HEK293 (cell line): ENCODE measurements at regions not wholly inside any gene's neighbourhood (a gene's known extent, or its start where the extent isn't known, plus 50 kb on each side); places are given as distances from the start of the nearest gene placed in this dataset.
A peak's percentile ranks its signal among the peaks of the same experiment; 100 is the strongest.

Experiments
- CTCF ChIA-PET: fragments of 350-600 bp; formaldehyde crosslinking; extraction: SDS; loops from one replicate; lab custom pipeline; 2021; ENCODE audit warnings: antibody characterized with exemption; lab: Yijun Ruan, JAX
- POLR2A ChIA-PET: fragments of 300-600 bp; formaldehyde crosslinking; extraction: SDS; loops from one replicate; lab custom pipeline; 2020; ENCODE audit warnings: antibody characterized with exemption, inconsistent platforms; lab: Yijun Ruan, JAX
- H3K27ac ChIP-seq: fragments of 200-500 bp; sonication (Bioruptor generic); 2 replicates; pipeline ENCODE4 v1.5.1; 2014; ENCODE audit warnings: low read depth, low read length, control low read depth, inconsistent platforms; ENCODE audit errors: extremely low read depth
- H3K36me3 ChIP-seq, 2 experiments: fragments of 200-500 bp in 1 of 2; sonication (Bioruptor generic) in 1 of 2; 1 replicate in 1 of 2; 2 replicates in 1 of 2; pipeline ENCODE4 v1.5.1; 2014 to 2017; ENCODE audit warnings: inconsistent platforms in 2 of 2, low read length in 2 of 2; ENCODE audit not compliant: control insufficient read depth in 2 of 2, insufficient read depth in 1 of 2
- H3K4me1 ChIP-seq: fragments of 200-500 bp; sonication (Bioruptor generic); 2 replicates; pipeline ENCODE4 v1.5.1; 2014; ENCODE audit warnings: mild to moderate bottlenecking, low read length, inconsistent platforms; ENCODE audit not compliant: control insufficient read depth, insufficient read depth
- H3K4me3 ChIP-seq: 2 replicates; pipeline ENCODE4 v1.5.1; 2011; ENCODE audit warnings: low read depth, mild to moderate bottlenecking, control low read depth, low read length, moderate library complexity
- H3K9me3 ChIP-seq: fragments of 200-500 bp; sonication (Bioruptor generic); 2 replicates; pipeline ENCODE4 v1.5.1; 2014; ENCODE audit warnings: low read depth, low read length, inconsistent platforms; ENCODE audit not compliant: control insufficient read depth, insufficient read depth
- GLIS2 ChIP-seq: fragments of 450-650 bp; formaldehyde crosslinking; IDR thresholded peaks from 2 replicates; pipeline ENCODE4 v1.5.1; 2016; ENCODE audit warnings: missing biosample characterization, missing genetic modification characterization
- HIC1 ChIP-seq: fragments of 450-650 bp; formaldehyde crosslinking; IDR thresholded peaks from 2 replicates; pipeline ENCODE4 v1.5.1; 2016; ENCODE audit warnings: missing biosample characterization, missing genetic modification characterization
- HOXD13 ChIP-seq: sonication (generic); formaldehyde crosslinking; IDR thresholded peaks from 2 replicates; pipeline ENCODE4 v1.8.0; 2022; ENCODE audit warnings: missing genetic modification reagents, borderline replicate concordance
- KLF16 ChIP-seq: fragments of 450-650 bp; formaldehyde crosslinking; IDR thresholded peaks from 2 replicates; pipeline ENCODE4 v1.5.1; 2017; ENCODE audit warnings: missing biosample characterization, missing genetic modification characterization
- KLF9 ChIP-seq: fragments of 450-650 bp; formaldehyde crosslinking; IDR thresholded peaks from 2 replicates; pipeline ENCODE4 v1.5.1; 2016; ENCODE audit warnings: missing biosample characterization, missing genetic modification characterization, low read depth
- MZF1 ChIP-seq: fragments of 450-650 bp; formaldehyde crosslinking; IDR thresholded peaks from 2 replicates; pipeline ENCODE4 v1.5.1; 2017; ENCODE audit warnings: missing biosample characterization, missing genetic modification characterization, borderline replicate concordance
- OSR2 ChIP-seq: fragments of 450-650 bp; formaldehyde crosslinking; IDR thresholded peaks from 2 replicates; pipeline ENCODE4 v1.5.1; 2016; ENCODE audit warnings: missing biosample characterization, missing genetic modification characterization
- SALL2 ChIP-seq: fragments of 450-650 bp; formaldehyde crosslinking; IDR thresholded peaks from 2 replicates; pipeline ENCODE4 v1.5.0; 2017; ENCODE audit warnings: missing biosample characterization, mild to moderate bottlenecking, missing genetic modification characterization, borderline replicate concordance
- SP2 ChIP-seq: fragments of 450-650 bp; formaldehyde crosslinking; IDR thresholded peaks from 2 replicates; pipeline ENCODE4 v1.5.1; 2016; ENCODE audit warnings: missing biosample characterization, missing genetic modification characterization
- WT1 ChIP-seq: fragments of 450-650 bp; formaldehyde crosslinking; IDR thresholded peaks from 2 replicates; pipeline ENCODE4 v1.5.1; 2016; ENCODE audit warnings: missing biosample characterization, missing genetic modification characterization
- ZBTB20 ChIP-seq: fragments of 450-650 bp; formaldehyde crosslinking; IDR thresholded peaks from 2 replicates; pipeline ENCODE4 v1.5.1; 2016; ENCODE audit warnings: missing biosample characterization, missing genetic modification characterization
- ZBTB26 ChIP-seq: fragments of 450-650 bp; formaldehyde crosslinking; optimal IDR thresholded peaks from 2 replicates; pipeline ENCODE3; 2016; ENCODE audit warnings: missing biosample characterization, mild to moderate bottlenecking, missing genetic modification characterization
- ZNF10 ChIP-seq: fragments of 450-650 bp; formaldehyde crosslinking; IDR thresholded peaks from 2 replicates; pipeline ENCODE4 v1.5.1; 2017; ENCODE audit warnings: missing biosample characterization, missing genetic modification characterization
- ZNF140 ChIP-seq: fragments of 450-650 bp; formaldehyde crosslinking; IDR thresholded peaks from 2 replicates; pipeline ENCODE4 v1.5.1; 2016; ENCODE audit warnings: missing biosample characterization, missing genetic modification characterization
- ZNF175 ChIP-seq: fragments of 450-650 bp; formaldehyde crosslinking; IDR thresholded peaks from 2 replicates; pipeline ENCODE4 v1.5.1; 2016; ENCODE audit warnings: missing biosample characterization, missing genetic modification characterization
- ZNF18 ChIP-seq: fragments of 450-650 bp; formaldehyde crosslinking; IDR thresholded peaks from 2 replicates; pipeline ENCODE4 v1.5.1; 2016; ENCODE audit warnings: missing biosample characterization, missing genetic modification characterization
- ZNF202 ChIP-seq: fragments of 450-650 bp; formaldehyde crosslinking; IDR thresholded peaks from 2 replicates; pipeline ENCODE4 v1.5.1; 2016; ENCODE audit warnings: missing biosample characterization, missing genetic modification characterization, borderline replicate concordance
- ZNF302 ChIP-seq: fragments of 450-650 bp; formaldehyde crosslinking; IDR thresholded peaks from 2 replicates; pipeline ENCODE4 v1.5.1; 2016; ENCODE audit warnings: missing biosample characterization, missing genetic modification characterization, low read depth
- ZNF311 ChIP-seq: fragments of 450-650 bp; formaldehyde crosslinking; IDR thresholded peaks from 2 replicates; pipeline ENCODE4 v1.5.1; 2017; ENCODE audit warnings: missing biosample characterization, missing genetic modification characterization, borderline replicate concordance
- ZNF350 ChIP-seq: fragments of 450-650 bp; formaldehyde crosslinking; IDR thresholded peaks from 2 replicates; pipeline ENCODE4 v1.5.0; 2017; ENCODE audit warnings: missing biosample characterization, mild to moderate bottlenecking, missing genetic modification characterization
- ZNF354C ChIP-seq: fragments of 450-650 bp; formaldehyde crosslinking; IDR thresholded peaks from 2 replicates; pipeline ENCODE4 v1.5.1; 2016; ENCODE audit warnings: missing biosample characterization, missing genetic modification characterization, low read depth, borderline replicate concordance
- ZNF366 ChIP-seq: fragments of 450-650 bp; formaldehyde crosslinking; conservative IDR thresholded peaks from 2 replicates; pipeline ENCODE4 v1.5.1; 2016; ENCODE audit warnings: missing biosample characterization, missing genetic modification characterization
- ZNF404 ChIP-seq: fragments of 450-650 bp; formaldehyde crosslinking; IDR thresholded peaks from 2 replicates; pipeline ENCODE4 v1.5.1; 2017; ENCODE audit warnings: missing biosample characterization, missing genetic modification characterization
- ZNF423 ChIP-seq: fragments of 450-650 bp; formaldehyde crosslinking; IDR thresholded peaks from 2 replicates; pipeline ENCODE4 v1.5.1; 2016; ENCODE audit warnings: missing biosample characterization, missing genetic modification characterization
- ZNF433 ChIP-seq: fragments of 450-650 bp; formaldehyde crosslinking; IDR thresholded peaks from 2 replicates; pipeline ENCODE4 v1.5.1; 2016; ENCODE audit warnings: missing biosample characterization, missing genetic modification characterization, low read depth
- ZNF548 ChIP-seq: fragments of 450-650 bp; formaldehyde crosslinking; IDR thresholded peaks from 2 replicates; pipeline ENCODE4 v1.5.1; 2016; ENCODE audit warnings: missing biosample characterization, missing genetic modification characterization
- ZNF560 ChIP-seq: fragments of 450-650 bp; formaldehyde crosslinking; IDR thresholded peaks from 2 replicates; pipeline ENCODE4 v1.5.1; 2017; ENCODE audit warnings: missing biosample characterization, missing genetic modification characterization, borderline replicate concordance
- ZNF580 ChIP-seq: fragments of 450-650 bp; formaldehyde crosslinking; IDR thresholded peaks from 2 replicates; pipeline ENCODE4 v1.5.1; 2016; ENCODE audit warnings: missing biosample characterization, missing genetic modification characterization
- ZNF585B ChIP-seq: fragments of 450-650 bp; formaldehyde crosslinking; IDR thresholded peaks from 2 replicates; pipeline ENCODE4 v1.5.1; 2016; ENCODE audit warnings: missing biosample characterization, missing genetic modification characterization
- ZNF629 ChIP-seq: fragments of 450-650 bp; formaldehyde crosslinking; IDR thresholded peaks from 2 replicates; pipeline ENCODE4 v1.5.1; 2017; ENCODE audit warnings: missing biosample characterization, missing genetic modification characterization
- ZNF707 ChIP-seq: fragments of 450-650 bp; formaldehyde crosslinking; IDR thresholded peaks from 2 replicates; pipeline ENCODE4 v1.5.1; 2016; ENCODE audit warnings: missing biosample characterization, missing genetic modification characterization
- ZNF747 ChIP-seq: fragments of 450-650 bp; formaldehyde crosslinking; IDR thresholded peaks from 2 replicates; pipeline ENCODE4 v1.5.1; 2016; ENCODE audit warnings: missing biosample characterization, missing genetic modification characterization
- ZNF830 ChIP-seq: fragments of 450-650 bp; IDR thresholded peaks from 2 replicates; pipeline ENCODE4 v1.5.0; 2018; ENCODE audit warnings: missing biosample characterization, missing genetic modification characterization, low read depth, mild to moderate bottlenecking, moderate library complexity
- ZSCAN4 ChIP-seq: fragments of 450-650 bp; formaldehyde crosslinking; IDR thresholded peaks from 2 replicates; pipeline ENCODE4 v1.5.1; 2017; ENCODE audit warnings: missing biosample characterization, missing genetic modification characterization
- ZXDB ChIP-seq: fragments of 450-650 bp; formaldehyde crosslinking; IDR thresholded peaks from 2 replicates; pipeline ENCODE4 v1.5.1; 2016; ENCODE audit warnings: missing biosample characterization, missing genetic modification characterization

GRCh38 chr9:135303865-135304499 is 175.6 kb upstream of the PPP1R26 start:
- Histone ChIP-seq H3K4me1 (no peaks in the 10 kb centered on the region), H3K4me3 (no peak overlapping the region), H3K36me3 (no peaks in the 10 kb centered on the region), H3K27ac (no peak overlapping the region), H3K9me3 (no peaks in the 10 kb centered on the region)
- POLR2A ChIA-PET = no interaction called here
- CTCF ChIA-PET = no interaction called here
- no peak for TF ChIP-seq ZNF707 (tag by site-specific recombination)
- no peak for TF ChIP-seq ZNF350 (tag by site-specific recombination)
- TF ChIP-seq ZNF140 (tag by site-specific recombination) = no peak
- no peak for TF ChIP-seq ZNF302 (tag by site-specific recombination)
- no peak for TF ChIP-seq WT1 (tag by site-specific recombination)
- TF ChIP-seq ZNF830 = no peak
- peak; percentile 99 for TF ChIP-seq ZNF366 (tag by site-specific recombination)
- no peak for TF ChIP-seq ZBTB26 (tag by site-specific recombination)
- TF ChIP-seq ZNF580 (tag by site-specific recombination) = no peak
- no peak for TF ChIP-seq HIC1 (tag by site-specific recombination)
- no peak for TF ChIP-seq KLF9
- no peak for TF ChIP-seq HOXD13 (CRISPR knock-in tag)
- no peak for TF ChIP-seq ZNF18
- TF ChIP-seq GLIS2 (tag by site-specific recombination) = no peak
- no peak for TF ChIP-seq ZNF202 (tag by site-specific recombination)
- TF ChIP-seq ZSCAN4 (tag by site-specific recombination) = no peak
- no peak for TF ChIP-seq ZNF560
- no peak for TF ChIP-seq ZNF175 (tag by site-specific recombination)
- no peak for TF ChIP-seq ZNF433
- TF ChIP-seq ZNF423 = no peak
- no peak for TF ChIP-seq ZXDB
- TF ChIP-seq ZNF629 (tag by site-specific recombination) = no peak
- no peak for TF ChIP-seq ZNF404 (tag by site-specific recombination)
- TF ChIP-seq ZNF548 (tag by site-specific recombination) = no peak
- no peak for TF ChIP-seq ZNF10 (tag by site-specific recombination)
- peak; percentile 32; the same call in 1 of the 2 replicates for TF ChIP-seq ZNF354C (tag by site-specific recombination)
- no peak for TF ChIP-seq OSR2 (tag by site-specific recombination)
- no peak for TF ChIP-seq ZNF747 (tag by site-specific recombination)
- peak; percentile 45; the same call in 1 of the 2 replicates for TF ChIP-seq ZNF311
- TF ChIP-seq KLF16 (tag by site-specific recombination) = no peak
- no peak for TF ChIP-seq ZBTB20 (tag by site-specific recombination)
- TF ChIP-seq MZF1 = no peak
- TF ChIP-seq SP2 (tag by site-specific recombination) = no peak
- no peak for TF ChIP-seq ZNF585B (tag by site-specific recombination)
- TF ChIP-seq SALL2 = no peak
